ENCODE measurements at regions not wholly inside any gene's neighbourhood (a gene's known extent, or its start where the extent isn't known, plus 50 kb on each side); places are given as distances from the start of the nearest gene placed in this dataset.
A peak's percentile ranks its signal among the peaks of the same experiment; 100 is the strongest.
"Not testable (repeated sequence)": the region's sequence is repeated elsewhere in the genome, so short reads cannot be mapped to it uniquely, and the experiment has no call there.

- no peak overlapping the region for H3K4me3 ChIP-seq
- no peak for TF ChIP-seq CTCF (IDR thresholded peaks at IDR 0.05)
- no peak for DNase-seq (ENCODE audit: low spot score)
- no peak overlapping the region for H3K27ac ChIP-seq
Measured at GRCh38 chr2:126952216-126952615, 53.5 kb downstream of the TEX51 start.

GRCh38 chr2:126953483-126953882, 54.8 kb downstream of the TEX51 start:
- no peak for TF ChIP-seq CTCF (IDR thresholded peaks at IDR 0.05)
- no peak overlapping the region for H3K27ac ChIP-seq
- no peak for DNase-seq (ENCODE audit: low spot score)
- no peak overlapping the region for H3K4me3 ChIP-seq

GRCh38 chr2:126954831-126955230, 56.1 kb downstream of the TEX51 start:
- Histone ChIP-seq H3K27ac (no peak overlapping the region), H3K4me3 (no peak overlapping the region)
- DNase-seq (ENCODE audit: low spot score): no peak
- TF ChIP-seq CTCF (IDR thresholded peaks at IDR 0.05): no peak

- H3K4me3 ChIP-seq; H3K27ac ChIP-seq; DNase-seq (ENCODE audit: low spot score): not testable (repeated sequence)
Measured at GRCh38 chr2:126956773-126957172, 58.1 kb downstream of the TEX51 start.

- Histone ChIP-seq H3K4me3 (no peak overlapping the region), H3K27ac (no peak overlapping the region)
- no peak for TF ChIP-seq CTCF (IDR thresholded peaks at IDR 0.05)
- no peak for DNase-seq (ENCODE audit: low spot score)
Measured at GRCh38 chr2:126963390-126963789, 64.7 kb downstream of the TEX51 start.

- H3K27ac ChIP-seq: no peak overlapping the region
- no peak for TF ChIP-seq CTCF (IDR thresholded peaks at IDR 0.05)
- H3K4me3 ChIP-seq: no peak overlapping the region
- no peak for DNase-seq (ENCODE audit: low spot score)
Measured at GRCh38 chr2:126966601-126967000, 67.9 kb downstream of the TEX51 start.

- no peak for DNase-seq (ENCODE audit: low spot score)
- no peak overlapping the region for H3K4me3 ChIP-seq
- no peak for TF ChIP-seq CTCF (IDR thresholded peaks at IDR 0.05)
- no peak overlapping the region for H3K27ac ChIP-seq
Measured at GRCh38 chr2:126970583-126970982, 71.9 kb downstream of the TEX51 start.

GRCh38 chr2:126971162-126971480, 72.4 kb downstream of the TEX51 start:
- TF ChIP-seq CTCF (IDR thresholded peaks at IDR 0.05): no peak
- Histone ChIP-seq H3K4me3 (peak overlapping the region; percentile 73), H3K27ac (no peak overlapping the region)
- no peak for DNase-seq (ENCODE audit: low spot score)

Measured in coronary artery (tissue), 2 donors.